H9 (cell line): ENCODE measurements at regions not wholly inside any gene's neighbourhood (a gene's known extent, or its start where the extent isn't known, plus 50 kb on each side); places are given as distances from the start of the nearest gene placed in this dataset.

Source experiments
- DNase-seq: peaks from one replicate; pipeline ENCODE4 v3.0.0-alpha.2; 2017
- H2AFZ ChIP-seq: one replicate; pipeline ENCODE4 v1.6.1; 2013; ENCODE audit warnings: mild to moderate bottlenecking, low read length, control low read depth, moderate library complexity
- H2AK5ac ChIP-seq: 2 replicates; pipeline ENCODE4 v1.6.1; 2013; ENCODE audit warnings: low read length, control low read depth, mixed read lengths; ENCODE audit not compliant: insufficient read length
- H2BK120ac ChIP-seq: one replicate; pipeline ENCODE4 v1.6.1; 2013; ENCODE audit warnings: low read depth, mild to moderate bottlenecking, low read length, control low read depth, inconsistent platforms; ENCODE audit not compliant: poor library complexity, severe bottlenecking
- H2BK12ac ChIP-seq: 2 replicates; pipeline ENCODE4 v1.6.1; 2013; ENCODE audit warnings: low read length, control low read depth, mixed read lengths, low read depth; ENCODE audit not compliant: insufficient read length
- H2BK15ac ChIP-seq: 2 replicates; pipeline ENCODE4 v1.6.1; 2013; ENCODE audit warnings: low read depth, low read length, control low read depth
- H2BK20ac ChIP-seq: one replicate; pipeline ENCODE4 v1.6.1; 2013; ENCODE audit warnings: low read depth, mild to moderate bottlenecking, low read length, control low read depth, inconsistent platforms; ENCODE audit not compliant: poor library complexity, severe bottlenecking
- H2BK5ac ChIP-seq: 2 replicates; pipeline ENCODE4 v1.6.1; 2013; ENCODE audit warnings: low read length, control low read depth, mixed read lengths; ENCODE audit not compliant: insufficient read length
- H3K14ac ChIP-seq: 2 replicates; pipeline ENCODE4 v1.6.1; 2013; ENCODE audit warnings: low read length, control low read depth; ENCODE audit not compliant: insufficient read depth
- H3K18ac ChIP-seq: 2 replicates; pipeline ENCODE4 v1.6.1; 2013; ENCODE audit warnings: low read depth, mild to moderate bottlenecking, mixed read lengths, low read length, control low read depth; ENCODE audit not compliant: insufficient read length
- H3K23ac ChIP-seq: 2 replicates; pipeline ENCODE4 v1.6.1; 2013; ENCODE audit warnings: low read length, control low read depth, mixed read lengths, low read depth; ENCODE audit not compliant: insufficient read length
- H3K23me2 ChIP-seq: 2 replicates; pipeline ENCODE4 v1.6.1; 2013; ENCODE audit warnings: low read depth, mild to moderate bottlenecking, mixed read lengths, low read length, control low read depth; ENCODE audit not compliant: insufficient read length, poor library complexity, severe bottlenecking
- H3K27ac ChIP-seq: 2 replicates; pipeline ENCODE4 v1.5.1; 2013; ENCODE audit warnings: low read length, control low read depth, mixed read lengths, low read depth; ENCODE audit not compliant: insufficient read length
- H3K27me3 ChIP-seq: 2 replicates; pipeline ENCODE4 v1.6.1; 2013; ENCODE audit warnings: low read length, control low read depth, inconsistent platforms; ENCODE audit not compliant: insufficient read depth
- H3K4ac ChIP-seq: 2 replicates; pipeline ENCODE4 v1.6.1; 2013; ENCODE audit warnings: low read depth, mild to moderate bottlenecking, control low read depth, inconsistent platforms, low read length, moderate library complexity
- H3K4me1 ChIP-seq: 2 replicates; pipeline ENCODE4 v1.6.1; 2013; ENCODE audit warnings: low read length, control low read depth, inconsistent platforms; ENCODE audit not compliant: insufficient read depth
- H3K4me2 ChIP-seq: 2 replicates; pipeline ENCODE4 v1.6.1; 2013; ENCODE audit warnings: low read length, control low read depth, mixed read lengths; ENCODE audit not compliant: insufficient read length, insufficient read depth
- H3K56ac ChIP-seq: 2 replicates; pipeline ENCODE4 v1.6.1; 2013; ENCODE audit warnings: low read depth, mild to moderate bottlenecking, mixed read lengths, low read length, control low read depth; ENCODE audit not compliant: insufficient read length
- H3K79me1 ChIP-seq: 2 replicates; pipeline ENCODE4 v1.6.1; 2013; ENCODE audit warnings: low read depth, mild to moderate bottlenecking, moderate library complexity, low read length, control low read depth, inconsistent platforms; ENCODE audit not compliant: insufficient read depth, poor library complexity, severe bottlenecking
- H3K79me2 ChIP-seq: 2 replicates; pipeline ENCODE4 v1.6.1; 2013; ENCODE audit warnings: low read length, control low read depth, inconsistent platforms; ENCODE audit not compliant: insufficient read depth
- H3K9ac ChIP-seq: 2 replicates; pipeline ENCODE4 v1.6.1; 2013; ENCODE audit warnings: low read length, control low read depth, mixed read lengths; ENCODE audit not compliant: insufficient read length; ENCODE audit errors: extremely low read depth
- H3K9me3 ChIP-seq: one replicate; pipeline ENCODE4 v1.6.1; 2013; ENCODE audit warnings: low read depth, low read length, inconsistent platforms; ENCODE audit not compliant: control insufficient read depth
- H3T11ph ChIP-seq: one replicate; pipeline ENCODE4 v1.6.1; 2013; ENCODE audit warnings: mild to moderate bottlenecking, low read length, control low read depth, inconsistent platforms
- H4K20me1 ChIP-seq: one replicate; pipeline ENCODE4 v1.6.1; 2013; ENCODE audit not compliant: control insufficient read depth, insufficient read length, insufficient read depth
- H4K5ac ChIP-seq: 2 replicates; pipeline ENCODE4 v1.6.1; 2013; ENCODE audit warnings: low read depth, mild to moderate bottlenecking, mixed read lengths, low read length, control low read depth; ENCODE audit not compliant: insufficient read length
- H4K8ac ChIP-seq: replicated peaks from 2 replicates; pipeline ENCODE4 v1.6.1; 2013; ENCODE audit warnings: low read length, control low read depth, mixed read lengths, low read depth; ENCODE audit not compliant: insufficient read length
- H4K91ac ChIP-seq: 2 replicates; pipeline ENCODE4 v1.6.1; 2013; ENCODE audit warnings: low read depth, mild to moderate bottlenecking, moderate library complexity, mixed read lengths, low read length, control low read depth; ENCODE audit not compliant: insufficient read length
- H3K27ac Mint-ChIP-seq, 3 experiments: 2 replicates in 2 of 3; 3 replicates in 1 of 3; pipeline ENCODE4 v1.8.0; 2020 to 2021; ENCODE audit warnings: mixed read lengths in 3 of 3, mild to moderate bottlenecking in 1 of 3, moderate library complexity in 1 of 3
- H3K27me3 Mint-ChIP-seq: 2 replicates; pipeline ENCODE4 v1.8.0; 2021; ENCODE audit warnings: low read depth, mild to moderate bottlenecking, moderate library complexity, mixed read lengths
- H3K36me3 Mint-ChIP-seq, 3 experiments: 2 replicates in 2 of 3; 3 replicates in 1 of 3; pipeline ENCODE4 v1.8.0; 2020 to 2021; ENCODE audit warnings: low read depth in 3 of 3, mixed read lengths in 3 of 3; ENCODE audit not compliant: insufficient read depth in 1 of 3
- H3K4me1 Mint-ChIP-seq, 2 experiments: 2 replicates each; pipeline ENCODE4 v1.8.0; 2020; ENCODE audit warnings: mixed read lengths in 2 of 2
- H3K4me3 Mint-ChIP-seq, 2 experiments: 2 replicates in 1 of 2; 3 replicates in 1 of 2; pipeline ENCODE4 v1.8.0; 2020 to 2021; ENCODE audit warnings: mild to moderate bottlenecking in 2 of 2, mixed read lengths in 2 of 2, moderate library complexity in 1 of 2
- H3K9me3 Mint-ChIP-seq, 2 experiments: 2 replicates in 1 of 2; 3 replicates in 1 of 2; pipeline ENCODE4 v1.8.0; 2020; ENCODE audit warnings: mild to moderate bottlenecking in 2 of 2, mixed read lengths in 2 of 2, moderate library complexity in 1 of 2
- whole genome bisulfite sequencing: extraction: QIAGEN DNeasy Blood & Tissue Kit; methylation state at CpG from one replicate; pipeline ENCODE4 v1.1.7; 2013; ENCODE audit warnings: missing lambda C conversion rate, low lambda C conversion rate, mixed read lengths; ENCODE audit not compliant: insufficient read length; ENCODE audit errors: extremely low coverage; 5-methylcytosine and 5-hydroxymethylcytosine counted together
- TF ChIP-seq, protein P1 (sequence below): fragments of 200-600 bp; sonication (generic); conservative IDR thresholded peaks from 3 replicates; pipeline ENCODE4 v1.8.0; 2021; ENCODE audit warnings: antibody characterized with exemption, mild to moderate bottlenecking

DNA sequence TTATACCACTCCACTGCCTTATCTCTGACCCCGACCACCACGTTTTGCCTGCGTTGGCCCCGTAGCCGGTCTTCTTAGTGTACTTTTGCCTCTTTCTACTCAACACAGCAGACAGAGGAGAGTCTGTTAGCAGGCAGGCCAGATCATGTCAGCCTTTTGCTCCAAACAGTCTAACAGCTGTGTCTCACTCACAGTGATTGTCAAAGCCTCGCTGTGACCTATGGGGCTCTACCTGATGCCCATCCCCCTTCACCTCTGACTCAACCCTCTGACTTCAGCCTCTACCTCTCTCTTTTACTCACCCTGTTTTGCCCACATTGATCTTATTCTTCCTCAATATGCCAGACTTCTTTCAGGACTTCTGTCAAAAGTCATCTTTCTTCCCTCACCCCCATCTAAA is 127.1 kb downstream of the TRIML1 start:
- peak overlapping the region; percentile 79 for H4K8ac ChIP-seq
- no peak overlapping the region for H3K27ac ChIP-seq
- DNase-seq: no peak
- no peak overlapping the region for H4K91ac ChIP-seq
- no peaks in the 10 kb centered on the region for H3K27me3 ChIP-seq
- no peak overlapping the region for H3K9ac ChIP-seq
- H3K9me3 Mint-ChIP-seq: no peaks in the 10 kb centered on the region
- no peak overlapping the region for H3K56ac ChIP-seq
- no peak overlapping the region for H3K4me3 Mint-ChIP-seq
- peak overlapping the region in 2 of 3 experiments; percentile 4 to 5; a peak in 3 of 7 replicates for H3K27ac Mint-ChIP-seq
- peak overlapping the region; percentile 4 for H2AFZ ChIP-seq
- no peak overlapping the region for H3K23ac ChIP-seq
- no peak overlapping the region for H2BK15ac ChIP-seq
- no peaks in the 10 kb centered on the region; the same call in 1 of the 2 replicates for H3K27me3 Mint-ChIP-seq
- H2BK5ac ChIP-seq: no peak overlapping the region
- no peak overlapping the region for H2BK20ac ChIP-seq
- no peaks in the 10 kb centered on the region for H4K20me1 ChIP-seq
- H3K4me1 ChIP-seq: no peaks in the 10 kb centered on the region; the same call in 1 of the 2 replicates
- H4K5ac ChIP-seq: no peak overlapping the region
- no peaks in the 10 kb centered on the region for H3K23me2 ChIP-seq
- H3K4me1 Mint-ChIP-seq: peaks cover 20 to 26% of the 10 kb centered on the region in 2 experiments
- no peak overlapping the region for H3T11ph ChIP-seq
- TF ChIP-seq, protein P1, sequence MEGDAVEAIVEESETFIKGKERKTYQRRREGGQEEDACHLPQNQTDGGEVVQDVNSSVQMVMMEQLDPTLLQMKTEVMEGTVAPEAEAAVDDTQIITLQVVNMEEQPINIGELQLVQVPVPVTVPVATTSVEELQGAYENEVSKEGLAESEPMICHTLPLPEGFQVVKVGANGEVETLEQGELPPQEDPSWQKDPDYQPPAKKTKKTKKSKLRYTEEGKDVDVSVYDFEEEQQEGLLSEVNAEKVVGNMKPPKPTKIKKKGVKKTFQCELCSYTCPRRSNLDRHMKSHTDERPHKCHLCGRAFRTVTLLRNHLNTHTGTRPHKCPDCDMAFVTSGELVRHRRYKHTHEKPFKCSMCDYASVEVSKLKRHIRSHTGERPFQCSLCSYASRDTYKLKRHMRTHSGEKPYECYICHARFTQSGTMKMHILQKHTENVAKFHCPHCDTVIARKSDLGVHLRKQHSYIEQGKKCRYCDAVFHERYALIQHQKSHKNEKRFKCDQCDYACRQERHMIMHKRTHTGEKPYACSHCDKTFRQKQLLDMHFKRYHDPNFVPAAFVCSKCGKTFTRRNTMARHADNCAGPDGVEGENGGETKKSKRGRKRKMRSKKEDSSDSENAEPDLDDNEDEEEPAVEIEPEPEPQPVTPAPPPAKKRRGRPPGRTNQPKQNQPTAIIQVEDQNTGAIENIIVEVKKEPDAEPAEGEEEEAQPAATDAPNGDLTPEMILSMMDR: no peak
- no peak overlapping the region for H2BK120ac ChIP-seq
- no peak overlapping the region for H3K4me2 ChIP-seq
- H3K4ac ChIP-seq: no peak overlapping the region
- no CpG with 5 or more reads among the region's 6 CpGs for WGBS
- no peak overlapping the region for H3K14ac ChIP-seq
- H3K18ac ChIP-seq: no peak overlapping the region
- no peaks in the 10 kb centered on the region for H3K79me2 ChIP-seq
- H2AK5ac ChIP-seq: no peak overlapping the region
- H2BK12ac ChIP-seq: no peak overlapping the region
- no peaks in the 10 kb centered on the region for H3K9me3 ChIP-seq
- no peaks in the 10 kb centered on the region for H3K79me1 ChIP-seq
- no peaks in the 10 kb centered on the region for H3K36me3 Mint-ChIP-seq
